Liver (tissue), 8 donors: ENCODE measurements at regions not wholly inside any gene's neighbourhood (a gene's known extent, or its start where the extent isn't known, plus 50 kb on each side); places are given as distances from the start of the nearest gene placed in this dataset.
A peak's percentile ranks its signal among the peaks of the same experiment; 100 is the strongest.

Experiments used
- DNase-seq: peaks from one replicate; pipeline ENCODE4 v3.0.0-alpha.2; 2017; ENCODE audit warnings: low spot score
- H3K27ac ChIP-seq, 2 donors: one replicate each; pipeline ENCODE4 v1.7.0; 2013; ENCODE audit warnings: inconsistent platforms in 2 of 2, low read length in 2 of 2, control low read depth in 1 of 2, low read depth in 1 of 2, mild to moderate bottlenecking in 1 of 2
- H3K27me3 ChIP-seq, 4 donors: one replicate each; pipeline versions ENCODE4 v1.6.1 to v1.7.0; 2013; ENCODE audit warnings: low read length in 3 of 4, inconsistent platforms in 1 of 4, mild to moderate bottlenecking in 1 of 4, moderate library complexity in 1 of 4; ENCODE audit not compliant: control insufficient read depth in 4 of 4, insufficient read depth in 4 of 4
- H3K36me3 ChIP-seq, 4 donors: one replicate each; pipeline versions ENCODE4 v1.6.1 to v1.7.0; 2013; ENCODE audit warnings: low read length in 3 of 4, mild to moderate bottlenecking in 3 of 4, low read depth in 1 of 4, moderate library complexity in 1 of 4; ENCODE audit not compliant: control insufficient read depth in 4 of 4, insufficient read depth in 3 of 4
- H3K4me1 ChIP-seq, 4 donors: one replicate each; pipeline versions ENCODE4 v1.6.1 to v1.7.0; 2013; ENCODE audit warnings: low read length in 3 of 4, mild to moderate bottlenecking in 3 of 4, moderate library complexity in 1 of 4; ENCODE audit not compliant: control insufficient read depth in 4 of 4, insufficient read depth in 4 of 4
- H3K4me3 ChIP-seq, 3 donors: one replicate each; pipeline versions ENCODE4 v1.6.1 to v1.7.0; 2013; ENCODE audit warnings: low read length in 3 of 3, control low read depth in 1 of 3, low read depth in 1 of 3, mild to moderate bottlenecking in 1 of 3
- H3K9ac ChIP-seq, 2 donors: one replicate each; pipeline ENCODE4 v1.7.0; 2013; ENCODE audit warnings: low read length in 2 of 2, mild to moderate bottlenecking in 2 of 2, moderate library complexity in 2 of 2, control low read depth in 1 of 2, low read depth in 1 of 2
- H3K9me3 ChIP-seq, 4 donors: one replicate each; pipeline versions ENCODE4 v1.6.1 to v1.7.0; 2013; ENCODE audit warnings: low read length in 3 of 4; ENCODE audit not compliant: control insufficient read depth in 4 of 4
- CTCF ChIP-seq: fragments of 150-350 bp; IDR thresholded peaks from 2 replicates; pipeline ENCODE4 v1.5.1; 2017; ENCODE audit warnings: improper control_type of control experiment, low read depth, low read length; ENCODE audit not compliant: missing input control
- EGR1 ChIP-seq, 2 donors: IDR thresholded peaks; 2 replicates each; pipeline ENCODE4 v1.6.1; 2016 to 2018; ENCODE audit warnings: antibody characterized with exemption in 2 of 2, low read depth in 2 of 2
- FOXA1 ChIP-seq: IDR thresholded peaks from 2 replicates; pipeline ENCODE4 v1.6.1; 2016; ENCODE audit warnings: antibody characterized with exemption
- GABPA ChIP-seq, 2 donors: IDR thresholded peaks in 1 of 2; conservative IDR thresholded peaks in 1 of 2; 2 replicates each; pipeline ENCODE4 v1.6.1; 2016; ENCODE audit warnings: antibody characterized with exemption in 2 of 2, mild to moderate bottlenecking in 1 of 2, moderate library complexity in 1 of 2
- HNF4G ChIP-seq: IDR thresholded peaks from 2 replicates; pipeline ENCODE4 v1.6.1; 2016; ENCODE audit warnings: antibody characterized with exemption
- RAD21 ChIP-seq, 2 donors: IDR thresholded peaks; 2 replicates each; pipeline ENCODE4 v1.6.1; 2016; ENCODE audit warnings: antibody characterized with exemption in 2 of 2, mild to moderate bottlenecking in 2 of 2
- REST ChIP-seq: IDR thresholded peaks from 2 replicates; pipeline ENCODE4 v1.6.1; 2016; ENCODE audit warnings: antibody characterized with exemption, mild to moderate bottlenecking
- RXRA ChIP-seq, 2 donors: IDR thresholded peaks; 2 replicates each; pipeline ENCODE4 v1.6.1; 2017 to 2018; ENCODE audit warnings: antibody characterized with exemption in 2 of 2, mild to moderate bottlenecking in 1 of 2
- SP1 ChIP-seq: IDR thresholded peaks from 2 replicates; pipeline ENCODE4 v1.6.1; 2018; ENCODE audit warnings: antibody characterized with exemption, mild to moderate bottlenecking
- TAF1 ChIP-seq: conservative IDR thresholded peaks from 2 replicates; pipeline ENCODE4 v1.6.1; 2016; ENCODE audit warnings: antibody characterized with exemption, mild to moderate bottlenecking
- YY1 ChIP-seq: IDR thresholded peaks from 2 replicates; pipeline ENCODE4 v1.6.1; 2016; ENCODE audit warnings: antibody characterized with exemption, mild to moderate bottlenecking
- ZBTB33 ChIP-seq: IDR thresholded peaks from 2 replicates; pipeline ENCODE4 v1.6.1; 2016; ENCODE audit warnings: antibody characterized with exemption
- WGBS: extraction: QIAGEN DNeasy Blood & Tissue Kit; methylation state at CpG from one replicate; pipeline ENCODE4 v1.1.7; 2013; 5-methylcytosine and 5-hydroxymethylcytosine counted together
- donor health status: healthy.
- donor health status: healthy.
- donor health status: healthy.
- donor health status: healthy.
- donor health status: healthy.

- Histone ChIP-seq H3K4me1 (no peaks in the 10 kb centered on the region), H3K9me3 (peaks cover 0 to 2% (median 0%) of the 10 kb centered on the region in 4 donors), H3K27ac (no peak overlapping the region), H3K36me3 (no peaks in the 10 kb centered on the region), H3K27me3 (peaks cover 0 to 9% (median 2%) of the 10 kb centered on the region in 4 donors), H3K4me3 (no peak overlapping the region), H3K9ac (no peak overlapping the region)
- no peak for DNase-seq
- TF ChIP-seq ZBTB33 = no peak
- TF ChIP-seq EGR1 (IDR thresholded peaks at IDR 0.05; ENCODE audit: low read depth in 2 of 2) = no peak
- no peak for TF ChIP-seq GABPA (IDR thresholded peaks at IDR 0.05 in 1 of 2, conservative IDR thresholded peaks at IDR 0.05 in 1 of 2)
- no peak for TF ChIP-seq YY1
- no peak for TF ChIP-seq CTCF
- TF ChIP-seq FOXA1 = no peak
- no peak for TF ChIP-seq REST
- no peak for TF ChIP-seq HNF4G
- TF ChIP-seq SP1 = no peak
- TF ChIP-seq TAF1 = no peak
- no peak for TF ChIP-seq RXRA (IDR thresholded peaks at IDR 0.05)
- 44% methylated on average over 11 of the region's 11 CpGs for WGBS
Observed at GRCh38 chr16:7257016-7257415, 75.6 kb upstream of the RBFOX1 start.

GRCh38 chr16:7246578-7246977 is 86.1 kb upstream of the RBFOX1 start:
- no peak overlapping the region for H3K4me3 ChIP-seq
- no peaks in the 10 kb centered on the region for H3K9me3 ChIP-seq
- no peak for DNase-seq
- no peaks in the 10 kb centered on the region for H3K4me1 ChIP-seq
- H3K27me3 ChIP-seq = no peaks in the 10 kb centered on the region
- peak; percentile 96 for TF ChIP-seq REST
- no peak for TF ChIP-seq RAD21 (IDR thresholded peaks at IDR 0.05)
- no peak overlapping the region for H3K27ac ChIP-seq
- H3K9ac ChIP-seq = no peak overlapping the region
- WGBS = 33% methylated on average over 6 of the region's 6 CpGs
- H3K36me3 ChIP-seq = no peaks in the 10 kb centered on the region
